ENCODE measurements at regions not wholly inside any gene's neighbourhood (a gene's known extent, or its start where the extent isn't known, plus 50 kb on each side); places are given as distances from the start of the nearest gene placed in this dataset.

- Histone ChIP-seq H3K9ac (ENCODE audit: low read length) (no peak overlapping the region), H3K9me3 (ENCODE audit: insufficient read depth, low read length) (no peaks in the 10 kb centered on the region), H3K4me2 (ENCODE audit: low read length) (peak overlapping the region; percentile 76), H3K4me1 (ENCODE audit: low read length) (peaks cover 11% of the 10 kb centered on the region), H3K36me3 (replicated peaks; ENCODE audit: low read depth, low read length) (no peaks in the 10 kb centered on the region), H3K27ac (ENCODE audit: low read length) (no peak overlapping the region), H2AFZ (ENCODE audit: low read depth, low read length) (peak overlapping the region; percentile 68), H4K20me1 (ENCODE audit: insufficient read depth, low read length) (no peaks in the 10 kb centered on the region), H3K79me2 (ENCODE audit: low read length) (no peaks in the 10 kb centered on the region), H3K4me3 (ENCODE audit: low read length) (peak overlapping the region; percentile 51), H3K27me3 (ENCODE audit: low read depth, low read length) (no peaks in the 10 kb centered on the region)
- no peak for TF ChIP-seq EZH2phosphoT487 (IDR thresholded peaks at IDR 0.05; ENCODE audit: low read depth)
- TF ChIP-seq, protein P1, sequence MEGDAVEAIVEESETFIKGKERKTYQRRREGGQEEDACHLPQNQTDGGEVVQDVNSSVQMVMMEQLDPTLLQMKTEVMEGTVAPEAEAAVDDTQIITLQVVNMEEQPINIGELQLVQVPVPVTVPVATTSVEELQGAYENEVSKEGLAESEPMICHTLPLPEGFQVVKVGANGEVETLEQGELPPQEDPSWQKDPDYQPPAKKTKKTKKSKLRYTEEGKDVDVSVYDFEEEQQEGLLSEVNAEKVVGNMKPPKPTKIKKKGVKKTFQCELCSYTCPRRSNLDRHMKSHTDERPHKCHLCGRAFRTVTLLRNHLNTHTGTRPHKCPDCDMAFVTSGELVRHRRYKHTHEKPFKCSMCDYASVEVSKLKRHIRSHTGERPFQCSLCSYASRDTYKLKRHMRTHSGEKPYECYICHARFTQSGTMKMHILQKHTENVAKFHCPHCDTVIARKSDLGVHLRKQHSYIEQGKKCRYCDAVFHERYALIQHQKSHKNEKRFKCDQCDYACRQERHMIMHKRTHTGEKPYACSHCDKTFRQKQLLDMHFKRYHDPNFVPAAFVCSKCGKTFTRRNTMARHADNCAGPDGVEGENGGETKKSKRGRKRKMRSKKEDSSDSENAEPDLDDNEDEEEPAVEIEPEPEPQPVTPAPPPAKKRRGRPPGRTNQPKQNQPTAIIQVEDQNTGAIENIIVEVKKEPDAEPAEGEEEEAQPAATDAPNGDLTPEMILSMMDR (IDR thresholded peaks at IDR 0.05; ENCODE audit: low read depth, low read length): peak; percentile 91
Observed at GRCh38 chr11:87878373-87878825, 296.8 kb downstream of the RAB38 start.

DNA sequence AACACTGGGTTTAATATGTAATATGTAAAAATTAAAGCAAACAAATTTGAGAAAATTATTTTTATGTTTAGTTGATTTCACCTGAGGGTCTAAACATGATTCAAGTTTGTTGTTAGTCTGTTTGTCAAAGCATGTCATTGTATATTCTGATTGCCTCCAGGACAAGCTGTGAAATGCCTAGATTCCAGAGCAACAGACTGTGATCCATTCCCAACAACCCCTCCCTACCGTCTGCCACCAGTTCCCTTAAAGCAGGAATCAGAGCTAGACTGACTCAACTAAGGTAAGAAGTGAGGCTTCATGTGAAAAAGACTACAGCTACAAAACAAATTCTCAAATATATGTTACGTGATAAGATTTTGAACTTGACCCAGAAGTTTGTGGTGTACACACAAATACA, 304.2 kb downstream of the RAB38 start:
- no peaks in the 10 kb centered on the region for H3K36me3 ChIP-seq (replicated peaks; ENCODE audit: low read depth, low read length)
- no peaks in the 10 kb centered on the region for H3K9me3 ChIP-seq (ENCODE audit: insufficient read depth, low read length)
- no peaks in the 10 kb centered on the region for H3K27me3 ChIP-seq (ENCODE audit: low read depth, low read length)
- TF ChIP-seq, protein P1 (IDR thresholded peaks at IDR 0.05; ENCODE audit: low read depth, low read length): no peak
- no peak for TF ChIP-seq EZH2phosphoT487 (IDR thresholded peaks at IDR 0.05; ENCODE audit: low read depth)
- H3K4me2 ChIP-seq (ENCODE audit: low read length): no peak overlapping the region
- H4K20me1 ChIP-seq (ENCODE audit: insufficient read depth, low read length): no peaks in the 10 kb centered on the region
- H3K4me1 ChIP-seq (ENCODE audit: low read length): no peaks in the 10 kb centered on the region
- H2AFZ ChIP-seq (ENCODE audit: low read depth, low read length): no peak overlapping the region
- no peak overlapping the region for H3K4me3 ChIP-seq (ENCODE audit: low read length)
- no peak overlapping the region for H3K9ac ChIP-seq (ENCODE audit: low read length)
- no peaks in the 10 kb centered on the region for H3K79me2 ChIP-seq (ENCODE audit: low read length)
- H3K27ac ChIP-seq (ENCODE audit: low read length): no peak overlapping the region

- Histone ChIP-seq H3K9me3 (ENCODE audit: insufficient read depth, low read length) (no peaks in the 10 kb centered on the region), H3K27ac (ENCODE audit: low read length) (no peak overlapping the region), H3K27me3 (ENCODE audit: low read depth, low read length) (no peaks in the 10 kb centered on the region), H2AFZ (ENCODE audit: low read depth, low read length) (no peak overlapping the region), H3K4me1 (ENCODE audit: low read length) (no peaks in the 10 kb centered on the region), H3K4me2 (ENCODE audit: low read length) (no peak overlapping the region), H4K20me1 (ENCODE audit: insufficient read depth, low read length) (no peaks in the 10 kb centered on the region), H3K79me2 (ENCODE audit: low read length) (no peaks in the 10 kb centered on the region), H3K9ac (ENCODE audit: low read length) (no peak overlapping the region), H3K36me3 (replicated peaks; ENCODE audit: low read depth, low read length) (no peaks in the 10 kb centered on the region), H3K4me3 (ENCODE audit: low read length) (no peak overlapping the region)
- TF ChIP-seq, protein P1 (IDR thresholded peaks at IDR 0.05; ENCODE audit: low read depth, low read length): no peak
- TF ChIP-seq EZH2phosphoT487 (IDR thresholded peaks at IDR 0.05; ENCODE audit: low read depth): no peak
Observed at GRCh38 chr11:87870086-87870485, 305.2 kb downstream of the RAB38 start.

- Histone ChIP-seq H3K9ac (ENCODE audit: low read length) (no peak overlapping the region), H3K9me3 (ENCODE audit: insufficient read depth, low read length) (no peaks in the 10 kb centered on the region), H3K4me2 (ENCODE audit: low read length) (no peak overlapping the region), H2AFZ (ENCODE audit: low read depth, low read length) (no peak overlapping the region), H3K36me3 (replicated peaks; ENCODE audit: low read depth, low read length) (no peaks in the 10 kb centered on the region), H3K79me2 (ENCODE audit: low read length) (no peaks in the 10 kb centered on the region), H3K4me1 (ENCODE audit: low read length) (no peaks in the 10 kb centered on the region), H4K20me1 (ENCODE audit: insufficient read depth, low read length) (no peaks in the 10 kb centered on the region), H3K4me3 (ENCODE audit: low read length) (no peak overlapping the region), H3K27ac (ENCODE audit: low read length) (no peak overlapping the region), H3K27me3 (ENCODE audit: low read depth, low read length) (no peaks in the 10 kb centered on the region)
- no peak for TF ChIP-seq EZH2phosphoT487 (IDR thresholded peaks at IDR 0.05; ENCODE audit: low read depth)
- TF ChIP-seq, protein P1 (IDR thresholded peaks at IDR 0.05; ENCODE audit: low read depth, low read length): no peak
Observed at GRCh38 chr11:87866951-87867350, 308.3 kb downstream of the RAB38 start.
